ENCODE measurements at regions not wholly inside any gene's neighbourhood (a gene's known extent, or its start where the extent isn't known, plus 50 kb on each side); places are given as distances from the start of the nearest gene placed in this dataset.
"Not testable (repeated sequence)": the region's sequence is repeated elsewhere in the genome, so short reads cannot be mapped to it uniquely, and the experiment has no call there.

DNA sequence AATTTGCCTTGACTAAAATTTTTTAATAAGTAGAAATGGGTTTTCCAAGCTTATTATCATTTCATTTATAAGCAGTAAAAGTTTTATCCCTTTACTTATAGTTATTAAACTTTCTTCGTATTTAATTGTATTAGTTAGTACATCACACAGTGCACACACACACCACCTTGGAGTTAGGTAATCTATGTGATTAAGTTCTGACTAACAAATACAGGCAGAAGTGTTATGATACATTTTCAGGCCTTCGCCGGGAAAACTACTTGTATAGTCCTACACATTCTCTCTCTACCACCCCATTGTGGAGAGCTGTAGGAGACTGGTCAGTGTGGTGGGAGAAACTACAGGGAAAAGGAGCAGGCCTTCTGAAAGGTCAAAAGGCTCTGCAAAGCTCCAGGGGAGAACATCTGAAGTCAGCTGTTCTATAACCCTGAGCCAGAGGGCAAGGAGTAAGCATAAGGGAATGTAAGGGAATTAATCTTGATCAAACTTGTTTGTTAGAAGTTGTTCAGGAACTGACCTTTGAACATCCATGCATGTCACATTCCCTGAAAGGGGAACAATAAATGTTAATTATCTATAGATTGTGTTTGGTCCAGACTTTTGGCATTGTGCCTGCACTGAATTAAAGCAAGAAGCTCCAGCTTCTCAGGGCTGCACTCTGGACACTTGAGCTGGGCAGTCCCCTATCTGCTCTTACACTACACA lies 231.7 kb downstream of the FSIP2 start:
- no peak for DNase-seq (ENCODE audit: low read depth)
- TF ChIP-seq CTCF (IDR thresholded peaks at IDR 0.05; ENCODE audit: low read depth, low read length) (no peak), POLR2A (IDR thresholded peaks at IDR 0.05; ENCODE audit: extremely low read depth, insufficient read length) (no peak), MYC (IDR thresholded peaks at IDR 0.05; ENCODE audit: low read depth, low read length) (no peak)
- TF ChIP-seq, protein P1, sequence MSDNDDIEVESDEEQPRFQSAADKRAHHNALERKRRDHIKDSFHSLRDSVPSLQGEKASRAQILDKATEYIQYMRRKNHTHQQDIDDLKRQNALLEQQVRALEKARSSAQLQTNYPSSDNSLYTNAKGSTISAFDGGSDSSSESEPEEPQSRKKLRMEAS (IDR thresholded peaks at IDR 0.05; ENCODE audit: low read depth, low read length) = no peak
- H3K4me3 ChIP-seq (ENCODE audit: low read depth, low read length) = no peak overlapping the region

DNA sequence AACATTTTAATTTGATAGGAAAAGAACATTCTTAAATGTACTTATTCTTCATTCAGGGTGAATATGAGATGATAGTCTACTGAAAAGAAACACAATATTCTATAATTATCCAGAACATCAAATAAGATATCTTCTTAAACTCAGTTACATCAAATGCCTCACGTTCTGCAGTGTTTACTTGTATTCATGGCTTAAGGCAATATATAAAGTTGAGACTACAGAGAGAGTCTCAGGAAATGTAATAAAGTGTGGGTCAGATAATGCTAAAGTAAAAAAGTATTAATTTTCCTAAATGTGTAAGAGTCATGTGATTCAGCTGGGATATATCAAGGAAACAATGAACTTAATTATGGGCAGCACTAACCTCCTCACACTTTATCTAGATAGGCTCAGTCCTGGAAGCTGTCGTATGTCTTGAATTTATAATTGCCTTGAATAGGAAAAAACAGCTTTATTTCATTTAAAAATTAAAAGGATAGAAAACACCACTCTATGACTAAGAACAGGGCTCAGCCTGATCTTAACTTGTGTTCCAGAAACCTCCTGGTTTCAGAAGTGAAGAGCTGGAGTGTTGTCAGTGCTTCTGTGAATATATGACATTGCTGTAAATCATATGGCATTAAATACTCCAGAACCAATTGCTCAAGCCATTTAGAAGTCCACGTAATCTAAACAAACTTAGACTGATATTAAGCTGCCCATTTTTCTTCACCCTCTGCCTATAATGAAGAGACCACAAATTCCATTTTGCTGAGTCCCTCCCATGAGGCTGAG lies 240.2 kb downstream of the FSIP2 start:
- no peak overlapping the region for H3K4me3 ChIP-seq (ENCODE audit: low read depth, low read length)
- no peak for DNase-seq (ENCODE audit: low read depth)
- TF ChIP-seq POLR2A (IDR thresholded peaks at IDR 0.05; ENCODE audit: extremely low read depth, insufficient read length) (no peak), MYC (IDR thresholded peaks at IDR 0.05; ENCODE audit: low read depth, low read length) (no peak), CTCF (IDR thresholded peaks at IDR 0.05; ENCODE audit: low read depth, low read length) (no peak)
- TF ChIP-seq, protein P1 (IDR thresholded peaks at IDR 0.05; ENCODE audit: low read depth, low read length) = no peak

DNA sequence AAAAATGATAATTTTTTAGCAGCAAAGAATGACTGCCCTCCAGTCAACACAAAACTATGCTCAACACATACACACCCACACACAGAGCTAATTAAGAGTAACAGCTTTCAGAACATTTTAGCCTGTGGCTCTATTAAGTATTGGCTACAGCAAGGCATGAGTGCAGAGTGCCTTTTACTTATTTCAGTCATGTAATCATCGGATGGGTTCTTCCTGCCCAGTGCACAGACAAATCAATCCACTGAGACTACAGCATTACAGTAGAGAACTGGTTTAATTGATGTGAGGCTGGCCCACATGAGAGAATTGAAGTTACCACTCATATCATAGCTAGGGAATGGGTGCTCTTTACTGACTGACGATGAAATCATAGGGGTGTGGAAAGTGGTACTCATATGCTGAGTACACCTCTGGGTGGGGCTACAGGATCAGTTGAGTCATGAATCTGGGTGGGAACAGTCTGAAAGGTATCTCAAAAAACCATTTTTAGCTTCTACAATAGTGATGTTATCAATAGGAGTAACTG lies 241.0 kb downstream of the FSIP2 start:
- no peak overlapping the region for H3K4me3 ChIP-seq (ENCODE audit: low read depth, low read length)
- TF ChIP-seq, protein P1 (IDR thresholded peaks at IDR 0.05; ENCODE audit: low read depth, low read length) = no peak
- no peak for DNase-seq (ENCODE audit: low read depth)

DNA sequence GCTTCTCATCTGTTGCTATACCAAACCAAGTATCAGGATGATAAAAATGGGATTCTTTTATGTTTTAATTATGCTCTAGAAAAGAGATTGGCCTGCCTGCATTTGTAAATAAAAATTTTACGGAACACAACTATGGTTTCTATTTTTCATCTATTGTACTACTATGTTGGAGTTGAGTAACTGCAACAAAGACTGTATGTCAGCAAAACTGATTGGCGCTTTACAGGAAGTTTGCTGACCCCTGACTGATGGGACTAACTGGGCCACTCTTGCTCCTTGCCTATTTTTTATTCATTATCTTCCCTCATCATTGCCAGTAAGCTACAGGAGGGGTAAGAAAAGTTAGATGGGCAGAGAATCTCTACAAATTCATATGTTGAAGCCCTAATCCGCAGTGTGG lies 242.3 kb downstream of the FSIP2 start:
- no peak overlapping the region for H3K4me3 ChIP-seq (ENCODE audit: low read depth, low read length)
- TF ChIP-seq, protein P1 (IDR thresholded peaks at IDR 0.05; ENCODE audit: low read depth, low read length) = no peak
- no peak for TF ChIP-seq MYC (IDR thresholded peaks at IDR 0.05; ENCODE audit: low read depth, low read length)
- TF ChIP-seq CTCF (IDR thresholded peaks at IDR 0.05; ENCODE audit: low read depth, low read length) = no peak
- no peak for TF ChIP-seq POLR2A (IDR thresholded peaks at IDR 0.05; ENCODE audit: extremely low read depth, insufficient read length)

GRCh38 chr2:185984670-185985069 lies 246.1 kb downstream of the FSIP2 start:
- H3K4me3 ChIP-seq (ENCODE audit: low read depth, low read length) = no peak overlapping the region
- DNase-seq (ENCODE audit: low read depth) = no peak
- TF ChIP-seq, protein P1 (IDR thresholded peaks at IDR 0.05; ENCODE audit: low read depth, low read length) = no peak
- no peak for TF ChIP-seq CTCF (IDR thresholded peaks at IDR 0.05; ENCODE audit: low read depth, low read length)
- no peak for TF ChIP-seq POLR2A (IDR thresholded peaks at IDR 0.05; ENCODE audit: extremely low read depth, insufficient read length)
- TF ChIP-seq MYC (IDR thresholded peaks at IDR 0.05; ENCODE audit: low read depth, low read length) = no peak

More for the DNA sequence above, 242.3 kb downstream of the FSIP2 start:
- DNase-seq (ENCODE audit: low read depth) = no peak

- not testable (repeated sequence) for H3K4me3 ChIP-seq (ENCODE audit: low read depth, low read length); DNase-seq (ENCODE audit: low read depth)
These were observed 250.3 kb downstream of the FSIP2 start for GRCh38 chr2:185988907-185989306.
